OCI-LY7 (cell line): ENCODE measurements at regions not wholly inside any gene's neighbourhood (a gene's known extent, or its start where the extent isn't known, plus 50 kb on each side); places are given as distances from the start of the nearest gene placed in this dataset.

ENCODE experiments used
- EZH2phosphoT487 ChIP-seq: fragments of 200-600 bp; sonication (generic); IDR thresholded peaks from 2 replicates; pipeline ENCODE4 v1.6.1; 2018; ENCODE audit warnings: low read depth, borderline replicate concordance, mild to moderate bottlenecking, mixed run types, antibody characterized with exemption, low read length, moderate library complexity, mixed read lengths
- TF ChIP-seq, protein P1 (sequence below): fragments of 200-600 bp; sonication (generic); conservative IDR thresholded peaks from 2 replicates; pipeline ENCODE4 v1.5.1; 2014; ENCODE audit warnings: mild to moderate bottlenecking, antibody characterized with exemption, low read length, moderate library complexity, mixed read lengths

DNA sequence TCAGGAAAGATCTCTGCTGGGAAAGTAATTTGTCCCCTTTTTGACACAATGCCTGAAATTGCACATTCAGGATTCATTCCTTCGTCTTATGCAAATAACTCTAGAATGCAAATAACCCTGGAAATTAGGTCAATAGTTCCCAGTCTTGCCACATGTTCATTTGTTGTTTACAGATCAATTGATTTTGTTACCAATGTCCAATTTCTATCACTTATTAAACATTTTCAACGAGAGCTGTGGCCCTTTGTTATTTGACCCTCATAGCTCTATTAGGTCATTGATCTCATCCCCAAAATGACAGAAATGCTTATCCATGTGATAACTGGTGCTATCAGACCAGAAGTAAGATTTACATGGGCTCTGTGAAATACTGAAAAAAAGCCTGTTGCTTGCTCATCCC is 275.3 kb upstream of the REG3G start:
- TF ChIP-seq, protein P1, sequence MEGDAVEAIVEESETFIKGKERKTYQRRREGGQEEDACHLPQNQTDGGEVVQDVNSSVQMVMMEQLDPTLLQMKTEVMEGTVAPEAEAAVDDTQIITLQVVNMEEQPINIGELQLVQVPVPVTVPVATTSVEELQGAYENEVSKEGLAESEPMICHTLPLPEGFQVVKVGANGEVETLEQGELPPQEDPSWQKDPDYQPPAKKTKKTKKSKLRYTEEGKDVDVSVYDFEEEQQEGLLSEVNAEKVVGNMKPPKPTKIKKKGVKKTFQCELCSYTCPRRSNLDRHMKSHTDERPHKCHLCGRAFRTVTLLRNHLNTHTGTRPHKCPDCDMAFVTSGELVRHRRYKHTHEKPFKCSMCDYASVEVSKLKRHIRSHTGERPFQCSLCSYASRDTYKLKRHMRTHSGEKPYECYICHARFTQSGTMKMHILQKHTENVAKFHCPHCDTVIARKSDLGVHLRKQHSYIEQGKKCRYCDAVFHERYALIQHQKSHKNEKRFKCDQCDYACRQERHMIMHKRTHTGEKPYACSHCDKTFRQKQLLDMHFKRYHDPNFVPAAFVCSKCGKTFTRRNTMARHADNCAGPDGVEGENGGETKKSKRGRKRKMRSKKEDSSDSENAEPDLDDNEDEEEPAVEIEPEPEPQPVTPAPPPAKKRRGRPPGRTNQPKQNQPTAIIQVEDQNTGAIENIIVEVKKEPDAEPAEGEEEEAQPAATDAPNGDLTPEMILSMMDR: no peak
- TF ChIP-seq EZH2phosphoT487: no peak
